ENCODE measurements at regions not wholly inside any gene's neighbourhood (a gene's known extent, or its start where the extent isn't known, plus 50 kb on each side); places are given as distances from the start of the nearest gene placed in this dataset.

GRCh38 chr4:155426953-155427352, 50.2 kb upstream of the MAP9 start:
- TF ChIP-seq POLR2AphosphoS5 (IDR thresholded peaks at IDR 0.05; ENCODE audit: control insufficient read depth, insufficient read depth, low read depth, low read length) (no peak), ELF1 (tag; IDR thresholded peaks at IDR 0.05) (no peak), NFRKB (IDR thresholded peaks at IDR 0.05; ENCODE audit: low read depth) (no peak), MAFK (IDR thresholded peaks at IDR 0.05; ENCODE audit: low read length) (no peak), CTBP1 (IDR thresholded peaks at IDR 0.05; ENCODE audit: borderline replicate concordance) (no peak), CHCHD3 (CRISPR knock-in tag; IDR thresholded peaks at IDR 0.05) (no peak)
- TF ChIP-seq, protein P1, sequence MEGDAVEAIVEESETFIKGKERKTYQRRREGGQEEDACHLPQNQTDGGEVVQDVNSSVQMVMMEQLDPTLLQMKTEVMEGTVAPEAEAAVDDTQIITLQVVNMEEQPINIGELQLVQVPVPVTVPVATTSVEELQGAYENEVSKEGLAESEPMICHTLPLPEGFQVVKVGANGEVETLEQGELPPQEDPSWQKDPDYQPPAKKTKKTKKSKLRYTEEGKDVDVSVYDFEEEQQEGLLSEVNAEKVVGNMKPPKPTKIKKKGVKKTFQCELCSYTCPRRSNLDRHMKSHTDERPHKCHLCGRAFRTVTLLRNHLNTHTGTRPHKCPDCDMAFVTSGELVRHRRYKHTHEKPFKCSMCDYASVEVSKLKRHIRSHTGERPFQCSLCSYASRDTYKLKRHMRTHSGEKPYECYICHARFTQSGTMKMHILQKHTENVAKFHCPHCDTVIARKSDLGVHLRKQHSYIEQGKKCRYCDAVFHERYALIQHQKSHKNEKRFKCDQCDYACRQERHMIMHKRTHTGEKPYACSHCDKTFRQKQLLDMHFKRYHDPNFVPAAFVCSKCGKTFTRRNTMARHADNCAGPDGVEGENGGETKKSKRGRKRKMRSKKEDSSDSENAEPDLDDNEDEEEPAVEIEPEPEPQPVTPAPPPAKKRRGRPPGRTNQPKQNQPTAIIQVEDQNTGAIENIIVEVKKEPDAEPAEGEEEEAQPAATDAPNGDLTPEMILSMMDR (IDR thresholded peaks at IDR 0.05 in 2 of 3, conservative IDR thresholded peaks at IDR 0.05 in 1 of 3; ENCODE audit: insufficient read depth in 2 of 3, low read depth in 1 of 3, low read length in 3 of 3), result no peak

Measured in K562 (cell line).